IMR-90 (cell line): ENCODE measurements at regions not wholly inside any gene's neighbourhood (a gene's known extent, or its start where the extent isn't known, plus 50 kb on each side); places are given as distances from the start of the nearest gene placed in this dataset.

Source experiments
- ATAC-seq: fragments of 200-7000 bp; cut with Tn5 transposase; 2 replicates; pipeline ENCODE4 v1.9.1; 2020; ENCODE audit warnings: low read depth, mild to moderate bottlenecking, moderate library complexity
- BruUV-seq: library from RNA; stranded (reverse); fragments of 400-500 nt; replicated peaks from 2 replicates; lab custom pipeline; 2021; lab: Mats Ljungman, UMichigan
- CTCF ChIA-PET: fragments of 300-600 bp; formaldehyde crosslinking; extraction: SDS; loops from one replicate; lab custom pipeline; 2021; ENCODE audit warnings: antibody characterized with exemption; lab: Yijun Ruan, JAX
- POLR2A ChIA-PET: fragments of 300-600 bp; sonication (Branson Sonifier 250); formaldehyde crosslinking; loops from one replicate; lab custom pipeline; 2022; ENCODE audit warnings: antibody characterized with exemption; ENCODE audit not compliant: unreplicated experiment; lab: Charles Lee
- DNase-seq: peaks from one replicate; pipeline ENCODE4 v3.0.0; 2013
- H2AFZ ChIP-seq: replicated peaks from 2 replicates; pipeline ENCODE3; 2013; ENCODE audit warnings: low read length, mild to moderate bottlenecking; ENCODE audit not compliant: poor library complexity
- H2AK5ac ChIP-seq: 2 replicates; pipeline ENCODE4 v1.6.1; 2013; ENCODE audit warnings: low read depth, low read length, inconsistent platforms
- H2AK9ac ChIP-seq: replicated peaks from 2 replicates; pipeline ENCODE3; 2013; ENCODE audit warnings: mild to moderate bottlenecking, low read depth, low read length, moderate library complexity; ENCODE audit not compliant: poor library complexity
- H2BK120ac ChIP-seq: 2 replicates; pipeline ENCODE4 v1.6.1; 2013; ENCODE audit warnings: low read depth, low read length, inconsistent platforms
- H2BK15ac ChIP-seq: 3 replicates; pipeline ENCODE4 v1.6.1; 2013; ENCODE audit warnings: low read depth, low read length, inconsistent platforms
- H2BK20ac ChIP-seq: 2 replicates; pipeline ENCODE4 v1.6.1; 2013; ENCODE audit warnings: low read depth, mild to moderate bottlenecking, inconsistent platforms, low read length, moderate library complexity
- H2BK5ac ChIP-seq: 2 replicates; pipeline ENCODE4 v1.6.1; 2013; ENCODE audit warnings: mild to moderate bottlenecking, low read depth, low read length, inconsistent platforms; ENCODE audit not compliant: poor library complexity, severe bottlenecking
- H3K14ac ChIP-seq: replicated peaks from 2 replicates; pipeline ENCODE4 v1.6.1; 2013; ENCODE audit warnings: low read depth, low read length, inconsistent platforms
- H3K18ac ChIP-seq: 2 replicates; pipeline ENCODE4 v1.6.1; 2013; ENCODE audit warnings: low read depth, low read length, control low read depth
- H3K23ac ChIP-seq: 2 replicates; pipeline ENCODE4 v1.6.1; 2013; ENCODE audit warnings: low read depth, low read length, inconsistent platforms
- H3K27ac ChIP-seq: 2 replicates; pipeline ENCODE4 v1.5.1; 2013; ENCODE audit warnings: mild to moderate bottlenecking, control low read depth, low read length; ENCODE audit not compliant: insufficient read depth
- H3K27me3 ChIP-seq: 2 replicates; pipeline ENCODE4 v1.6.1; 2013; ENCODE audit warnings: low read length; ENCODE audit not compliant: control insufficient read depth, insufficient read depth
- H3K36me3 ChIP-seq: 2 replicates; pipeline ENCODE4 v1.6.1; 2013; ENCODE audit warnings: low read length, mixed read lengths; ENCODE audit not compliant: control insufficient read depth, insufficient read depth
- H3K4ac ChIP-seq: 2 replicates; pipeline ENCODE4 v1.6.1; 2013; ENCODE audit warnings: low read depth, low read length, inconsistent platforms
- H3K4me1 ChIP-seq: 2 replicates; pipeline ENCODE4 v1.6.1; 2013; ENCODE audit warnings: low read length, mixed read lengths; ENCODE audit not compliant: control insufficient read depth, insufficient read depth
- H3K4me2 ChIP-seq: 2 replicates; pipeline ENCODE4 v1.6.1; 2013; ENCODE audit warnings: low read depth, mild to moderate bottlenecking, control low read depth, low read length, moderate library complexity
- H3K4me3 ChIP-seq: 2 replicates; pipeline ENCODE4 v1.5.1; 2013; ENCODE audit warnings: low read depth, mild to moderate bottlenecking, control low read depth, low read length, moderate library complexity; ENCODE audit not compliant: insufficient read depth
- H3K56ac ChIP-seq: 2 replicates; pipeline ENCODE4 v1.6.1; 2013; ENCODE audit warnings: low read length, inconsistent platforms; ENCODE audit not compliant: insufficient read depth; ENCODE audit errors: extremely low read depth
- H3K79me1 ChIP-seq, 2 experiments: 2 replicates each; pipeline ENCODE4 v1.6.1; 2013; ENCODE audit warnings: low read length in 2 of 2, inconsistent platforms in 1 of 2, low read depth in 1 of 2
- H3K9ac ChIP-seq: 2 replicates; pipeline ENCODE4 v1.6.1; 2013; ENCODE audit warnings: low read depth, low read length, control low read depth
- H3K9me1 ChIP-seq: 2 replicates; pipeline ENCODE4 v1.6.1; 2013; ENCODE audit warnings: low read length, inconsistent platforms; ENCODE audit not compliant: insufficient read depth
- H3K9me3 ChIP-seq: 2 replicates; pipeline ENCODE4 v1.6.1; 2013; ENCODE audit warnings: low read length; ENCODE audit not compliant: control insufficient read depth, insufficient read depth
- H4K20me1 ChIP-seq: 2 replicates; pipeline ENCODE4 v1.6.1; 2013; ENCODE audit warnings: low read length, inconsistent platforms; ENCODE audit not compliant: insufficient read depth
- H4K5ac ChIP-seq: 2 replicates; pipeline ENCODE4 v1.6.1; 2013; ENCODE audit warnings: mild to moderate bottlenecking, low read depth, low read length, control low read depth
- H4K8ac ChIP-seq, 2 experiments: 2 replicates each; pipeline ENCODE4 v1.6.1; 2013; ENCODE audit warnings: low read depth in 2 of 2, low read length in 2 of 2, control low read depth in 1 of 2, inconsistent platforms in 1 of 2
- H4K91ac ChIP-seq: 2 replicates; pipeline ENCODE4 v1.6.1; 2013; ENCODE audit warnings: low read depth, low read length, inconsistent platforms; ENCODE audit not compliant: insufficient read depth
- CTCF ChIP-seq: conservative IDR thresholded peaks from 2 replicates; pipeline ENCODE4 v1.5.1; 2012; ENCODE audit warnings: mild to moderate bottlenecking, low read depth, low read length, improper control_type of control experiment
- ELK1 ChIP-seq: fragments of 150-350 bp; IDR thresholded peaks from 2 replicates; pipeline ENCODE4 v1.6.1; 2016; ENCODE audit warnings: low read depth, mild to moderate bottlenecking, low read length, moderate library complexity, borderline replicate concordance
- FOS ChIP-seq: fragments of 150-350 bp; IDR thresholded peaks from 2 replicates; pipeline ENCODE4 v1.6.1; 2016; ENCODE audit warnings: low read depth, low read length
- MAFK ChIP-seq: IDR thresholded peaks from 2 replicates; pipeline ENCODE4 v1.6.1; 2012; ENCODE audit warnings: low read depth, low read length, improper control_type of control experiment
- MAZ ChIP-seq: IDR thresholded peaks from 2 replicates; pipeline ENCODE4 v1.6.1; 2012; ENCODE audit warnings: low read depth, mild to moderate bottlenecking, low read length, improper control_type of control experiment, moderate library complexity, borderline replicate concordance
- MXI1 ChIP-seq: IDR thresholded peaks from 2 replicates; pipeline ENCODE4 v1.6.1; 2012; ENCODE audit warnings: low read depth, mild to moderate bottlenecking, low read length, moderate library complexity, borderline replicate concordance
- NFE2L2 ChIP-seq: fragments of 150-350 bp; IDR thresholded peaks from 2 replicates; pipeline ENCODE4 v1.6.1; 2016; ENCODE audit warnings: low read depth, mild to moderate bottlenecking, low read length
- RAD21 ChIP-seq: IDR thresholded peaks from 2 replicates; pipeline ENCODE4 v1.6.1; 2012; ENCODE audit warnings: low read length, improper control_type of control experiment
- RCOR1 ChIP-seq: IDR thresholded peaks from 2 replicates; pipeline ENCODE4 v1.6.1; 2012; ENCODE audit warnings: mild to moderate bottlenecking, low read length, improper control_type of control experiment; ENCODE audit not compliant: insufficient replicate concordance
- SMC3 ChIP-seq: fragments of 150-350 bp; IDR thresholded peaks from 2 replicates; pipeline ENCODE4 v1.6.1; 2016; ENCODE audit warnings: low read depth, mild to moderate bottlenecking, antibody characterized with exemption, low read length, moderate library complexity
- WGBS, 2 experiments: methylation state at CpG; one replicate each; pipeline versions ENCODE4 v1.1.5 to v1.1.7; 2013; ENCODE audit warnings: missing lambda C conversion rate in 2 of 2; ENCODE audit not compliant: insufficient read length in 1 of 2; ENCODE audit errors: extremely low coverage in 2 of 2; 5-methylcytosine and 5-hydroxymethylcytosine counted together
- dilution Hi-C: fragments of 300-500 bp; cut with HindIII; formaldehyde crosslinking; loops from one replicate; pipeline ENCODE4 v1.14.3; 2018; ENCODE audit warnings: low sequenced_read_pairs; ENCODE audit not compliant: unreplicated experiment
- in situ Hi-C: fragments of 300-500 bp; cut with MboI; formaldehyde crosslinking; loops from 3 replicates; pipeline ENCODE4 v1.14.3; 2019; ENCODE audit warnings: low sequenced_read_pairs, inconsistent platforms, mixed read lengths
- intact Hi-C: fragments of 100-400 bp; cut with micrococcal nuclease; formaldehyde crosslinking; loops from 2 replicates; pipeline ENCODE4 v1.10.0; 2022

- H3K18ac ChIP-seq = no peak overlapping the region
- H2BK15ac ChIP-seq = no peak overlapping the region
- no peaks in the 10 kb centered on the region for H4K20me1 ChIP-seq
- ChIA-PET POLR2A (no interaction called here), CTCF (interaction anchor here (0.6 kb wide), 1 partner anchor 9 kb away, joined by 3 read pairs; no protein-coding TSS in a partner anchor)
- H3K14ac ChIP-seq = no peak overlapping the region
- H3K9ac ChIP-seq = no peak overlapping the region
- H3K4me1 ChIP-seq = peaks cover 11% of the 10 kb centered on the region; the same call in 1 of the 2 replicates
- no peak overlapping the region for H4K5ac ChIP-seq
- no peak overlapping the region for H2AK5ac ChIP-seq
- no peak overlapping the region for H2BK5ac ChIP-seq
- no peaks in the 10 kb centered on the region for H3K79me1 ChIP-seq
- no peak overlapping the region for H2AK9ac ChIP-seq
- H3K23ac ChIP-seq = no peak overlapping the region
- H3K56ac ChIP-seq = no peak overlapping the region
- no peak overlapping the region for H3K4me2 ChIP-seq
- H2BK20ac ChIP-seq = no peak overlapping the region
- no peak overlapping the region for H4K91ac ChIP-seq
- no peak overlapping the region for H4K8ac ChIP-seq
- peaks cover 5% of the 10 kb centered on the region for H3K27me3 ChIP-seq
- H2BK120ac ChIP-seq = no peak overlapping the region
- H3K4ac ChIP-seq = no peak overlapping the region; the same call in 1 of the 2 replicates
- TF ChIP-seq MXI1 = no peak
- no peak for TF ChIP-seq MAFK
- no peak for TF ChIP-seq RCOR1
- no peak for TF ChIP-seq MAZ
- TF ChIP-seq RAD21 = no peak
- TF ChIP-seq CTCF = no peak
- TF ChIP-seq SMC3 = no peak
- no peak for TF ChIP-seq ELK1
- no peak for TF ChIP-seq FOS
- TF ChIP-seq NFE2L2 = no peak
- in situ Hi-C loops (no loop called here), intact Hi-C loops (no loop called here), dilution Hi-C loops (no loop called here)
- no peak overlapping the region for H3K27ac ChIP-seq
- no peak for ATAC-seq
- H3K9me3 ChIP-seq = peaks cover 1% of the 10 kb centered on the region; the same call in 1 of the 2 replicates
- 73% methylated on average over 3 of the region's 11 CpGs; no CpG with 5 or more reads in 1 of the 2 experiments for WGBS, 2 experiments
- DNase-seq = no peak
- H3K4me3 ChIP-seq = no peak overlapping the region
- H2AFZ ChIP-seq = no peak overlapping the region
- H3K36me3 ChIP-seq = no peaks in the 10 kb centered on the region
- BruUV-seq = no TSS peak
- H3K9me1 ChIP-seq = peaks cover 3% of the 10 kb centered on the region; the same call in 1 of the 2 replicates
These were observed 247.1 kb upstream of the RAB4A start for GRCh38 chr1:229023651-229024300.
